GM19240 (cell line): ENCODE measurements at regions not wholly inside any gene's neighbourhood (a gene's known extent, or its start where the extent isn't known, plus 50 kb on each side); places are given as distances from the start of the nearest gene placed in this dataset.
"Not testable (repeated sequence)": the region's sequence is repeated elsewhere in the genome, so short reads cannot be mapped to it uniquely, and the experiment has no call there.

Experiments
- DNase-seq: peaks from one replicate; pipeline ENCODE4 v3.0.0; 2011; ENCODE audit warnings: low spot score; ENCODE audit not compliant: insufficient read length

- no peak for DNase-seq
Measured at GRCh38 chr22:25413620-25414019, 150.9 kb upstream of the GRK3 start.

GRCh38 chr22:25415731-25416130 is 148.7 kb upstream of the GRK3 start:
- not testable (repeated sequence) for DNase-seq

- DNase-seq = not testable (repeated sequence)
Measured at GRCh38 chr22:25417826-25418225, 146.6 kb upstream of the GRK3 start.

GRCh38 chr22:25419247-25420113 is 145.0 kb upstream of the GRK3 start:
- DNase-seq = no peak

GRCh38 chr22:25420114-25420441 is 144.4 kb upstream of the GRK3 start:
- not testable (repeated sequence) for DNase-seq

GRCh38 chr22:25420471-25420924 is 144.0 kb upstream of the GRK3 start:
- no peak for DNase-seq

GRCh38 chr22:25420925-25421904 is 143.3 kb upstream of the GRK3 start:
- no peak for DNase-seq

GRCh38 chr22:25426530-25427308 is 137.8 kb upstream of the GRK3 start:
- not testable (repeated sequence) for DNase-seq

- not testable (repeated sequence) for DNase-seq
Measured at GRCh38 chr22:25431637-25432342, 132.7 kb upstream of the GRK3 start.

- not testable (repeated sequence) for DNase-seq
Measured at GRCh38 chr22:25433381-25433970, 131.0 kb upstream of the GRK3 start.

GRCh38 chr22:25437414-25438160 is 126.9 kb upstream of the GRK3 start:
- no peak for DNase-seq

- DNase-seq = no peak
Measured at GRCh38 chr22:25447067-25447685, 117.3 kb upstream of the GRK3 start.

GRCh38 chr22:25447686-25448434 is 116.6 kb upstream of the GRK3 start:
- DNase-seq = peak; percentile 90

- no peak for DNase-seq
Measured at GRCh38 chr22:25448435-25449051, 115.9 kb upstream of the GRK3 start.

- no peak for DNase-seq
Measured at GRCh38 chr22:25449781-25450317, 114.6 kb upstream of the GRK3 start.

GRCh38 chr22:25451480-25452114 is 112.9 kb upstream of the GRK3 start:
- no peak for DNase-seq

GRCh38 chr22:25452116-25452700 is 112.3 kb upstream of the GRK3 start:
- no peak for DNase-seq
